ENCODE measurements at regions not wholly inside any gene's neighbourhood (a gene's known extent, or its start where the extent isn't known, plus 50 kb on each side); places are given as distances from the start of the nearest gene placed in this dataset.
A peak's percentile ranks its signal among the peaks of the same experiment; 100 is the strongest.

DNA sequence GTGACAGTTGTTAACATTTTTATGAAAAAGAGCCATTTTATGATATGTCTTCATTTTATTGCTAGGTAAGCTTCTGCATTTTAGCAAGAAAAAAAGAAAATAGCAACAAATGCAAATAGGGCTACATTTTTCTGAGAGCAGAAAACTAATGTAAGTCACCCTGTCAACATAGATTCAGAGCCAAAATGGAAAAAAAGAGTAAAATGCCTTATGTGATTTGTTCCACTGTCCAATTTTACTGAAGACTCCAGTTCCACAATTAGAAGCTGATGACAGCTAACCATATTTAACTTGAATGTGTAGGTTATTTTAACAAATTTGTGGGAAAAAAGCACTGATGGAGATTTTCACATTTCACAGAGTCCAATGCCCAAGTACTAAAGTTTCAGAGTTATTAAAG, 772.3 kb downstream of the FAT4 start:
- Mint-ChIP-seq H3K4me1 (ENCODE audit: low read depth, unreplicated experiment) (no peaks in the 10 kb centered on the region), H3K36me3 (ENCODE audit: low read depth, unreplicated experiment) (no peaks in the 10 kb centered on the region), H3K9me3 (ENCODE audit: unreplicated experiment) (no peaks in the 10 kb centered on the region), H3K4me3 (ENCODE audit: unreplicated experiment) (no peak overlapping the region), H3K27me3 (ENCODE audit: low read depth, unreplicated experiment) (no peaks in the 10 kb centered on the region), H3K27ac (ENCODE audit: unreplicated experiment) (no peak overlapping the region)
- Histone ChIP-seq H4K20me1 (ENCODE audit: insufficient read depth, low read length) (no peaks in the 10 kb centered on the region), H3K4me2 (ENCODE audit: low read length) (no peak overlapping the region), H3K27me3 (ENCODE audit: insufficient read depth, low read length) (no peaks in the 10 kb centered on the region), H3K27ac (ENCODE audit: low read depth, low read length) (no peak overlapping the region), H3K9ac (ENCODE audit: low read length) (no peak overlapping the region), H3K79me2 (ENCODE audit: insufficient read depth, low read length) (no peaks in the 10 kb centered on the region), H3K4me3 (ENCODE audit: insufficient read depth, low read depth, low read length) (no peak overlapping the region), H3K36me3 (ENCODE audit: insufficient read depth, low read length) (no peaks in the 10 kb centered on the region), H3K9me3 (ENCODE audit: insufficient read depth, low read depth, low read length) (no peaks in the 10 kb centered on the region), H3K4me1 (ENCODE audit: insufficient read depth, low read length) (no peaks in the 10 kb centered on the region), H2AFZ (ENCODE audit: low read depth, low read length) (no peak overlapping the region)
- DNase-seq (ENCODE audit: low read depth) = no peak
- TF ChIP-seq, protein P1, sequence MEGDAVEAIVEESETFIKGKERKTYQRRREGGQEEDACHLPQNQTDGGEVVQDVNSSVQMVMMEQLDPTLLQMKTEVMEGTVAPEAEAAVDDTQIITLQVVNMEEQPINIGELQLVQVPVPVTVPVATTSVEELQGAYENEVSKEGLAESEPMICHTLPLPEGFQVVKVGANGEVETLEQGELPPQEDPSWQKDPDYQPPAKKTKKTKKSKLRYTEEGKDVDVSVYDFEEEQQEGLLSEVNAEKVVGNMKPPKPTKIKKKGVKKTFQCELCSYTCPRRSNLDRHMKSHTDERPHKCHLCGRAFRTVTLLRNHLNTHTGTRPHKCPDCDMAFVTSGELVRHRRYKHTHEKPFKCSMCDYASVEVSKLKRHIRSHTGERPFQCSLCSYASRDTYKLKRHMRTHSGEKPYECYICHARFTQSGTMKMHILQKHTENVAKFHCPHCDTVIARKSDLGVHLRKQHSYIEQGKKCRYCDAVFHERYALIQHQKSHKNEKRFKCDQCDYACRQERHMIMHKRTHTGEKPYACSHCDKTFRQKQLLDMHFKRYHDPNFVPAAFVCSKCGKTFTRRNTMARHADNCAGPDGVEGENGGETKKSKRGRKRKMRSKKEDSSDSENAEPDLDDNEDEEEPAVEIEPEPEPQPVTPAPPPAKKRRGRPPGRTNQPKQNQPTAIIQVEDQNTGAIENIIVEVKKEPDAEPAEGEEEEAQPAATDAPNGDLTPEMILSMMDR (IDR thresholded peaks at IDR 0.05; ENCODE audit: insufficient read depth, low read depth, low read length) = no peak
- TF ChIP-seq EZH2 (IDR thresholded peaks at IDR 0.05; ENCODE audit: insufficient read depth, low read length) = no peak
- FAIRE-seq = no peak

DNA sequence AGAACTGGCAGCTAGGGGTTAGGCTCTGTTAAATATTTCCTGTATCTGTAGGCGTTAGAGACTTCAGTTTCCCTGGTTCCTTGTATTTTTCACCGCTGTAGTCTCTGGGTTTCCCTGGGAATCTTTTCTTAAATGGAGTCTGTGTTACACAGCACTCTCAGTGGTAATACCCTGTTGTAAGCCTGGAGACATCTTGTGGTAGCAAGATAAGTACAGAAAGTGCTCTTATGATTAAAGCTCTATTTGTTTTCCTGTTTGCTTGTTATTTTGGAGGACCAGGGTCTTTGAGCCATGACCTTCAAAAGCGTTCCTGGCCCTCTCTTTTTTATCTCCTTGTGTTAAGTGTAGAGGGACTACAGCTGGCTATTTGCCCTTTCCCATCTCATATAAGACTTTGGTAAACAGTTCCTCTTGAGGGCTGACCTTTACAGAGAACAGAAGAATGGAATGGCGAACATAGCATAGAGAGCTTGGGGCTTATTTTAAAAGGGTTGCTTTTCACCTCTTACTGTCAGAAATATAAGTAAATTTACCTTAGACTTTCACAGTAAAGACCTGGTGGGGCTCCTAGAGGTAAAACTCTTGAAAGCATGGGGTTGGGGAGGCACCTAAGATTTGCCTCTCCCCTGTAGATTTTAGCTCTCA, 782.5 kb downstream of the FAT4 start:
- H3K36me3 ChIP-seq (ENCODE audit: insufficient read depth, low read length) = no peaks in the 10 kb centered on the region
- Mint-ChIP-seq H3K27ac (ENCODE audit: unreplicated experiment) (no peak overlapping the region), H3K9me3 (ENCODE audit: unreplicated experiment) (no peaks in the 10 kb centered on the region), H3K4me3 (ENCODE audit: unreplicated experiment) (no peak overlapping the region), H3K4me1 (ENCODE audit: low read depth, unreplicated experiment) (no peaks in the 10 kb centered on the region), H3K27me3 (ENCODE audit: low read depth, unreplicated experiment) (no peaks in the 10 kb centered on the region), H3K36me3 (ENCODE audit: low read depth, unreplicated experiment) (no peaks in the 10 kb centered on the region)
- H3K9me3 ChIP-seq (ENCODE audit: insufficient read depth, low read depth, low read length) = no peaks in the 10 kb centered on the region
- H3K27ac ChIP-seq (ENCODE audit: low read depth, low read length) = no peak overlapping the region
- H3K9ac ChIP-seq (ENCODE audit: low read length) = no peak overlapping the region
- H3K79me2 ChIP-seq (ENCODE audit: insufficient read depth, low read length) = no peaks in the 10 kb centered on the region
- TF ChIP-seq EZH2 (IDR thresholded peaks at IDR 0.05; ENCODE audit: insufficient read depth, low read length) = no peak
- TF ChIP-seq, protein P1 (IDR thresholded peaks at IDR 0.05; ENCODE audit: insufficient read depth, low read depth, low read length) = no peak
- H3K27me3 ChIP-seq (ENCODE audit: insufficient read depth, low read length) = no peaks in the 10 kb centered on the region
- FAIRE-seq (no peak), DNase-seq (ENCODE audit: low read depth) (no peak)
- no peaks in the 10 kb centered on the region for H4K20me1 ChIP-seq (ENCODE audit: insufficient read depth, low read length)
- H3K4me2 ChIP-seq (ENCODE audit: low read length) = no peak overlapping the region
- H3K4me3 ChIP-seq (ENCODE audit: insufficient read depth, low read depth, low read length) = no peak overlapping the region
- no peaks in the 10 kb centered on the region for H3K4me1 ChIP-seq (ENCODE audit: insufficient read depth, low read length)
- no peak overlapping the region for H2AFZ ChIP-seq (ENCODE audit: low read depth, low read length)

DNA sequence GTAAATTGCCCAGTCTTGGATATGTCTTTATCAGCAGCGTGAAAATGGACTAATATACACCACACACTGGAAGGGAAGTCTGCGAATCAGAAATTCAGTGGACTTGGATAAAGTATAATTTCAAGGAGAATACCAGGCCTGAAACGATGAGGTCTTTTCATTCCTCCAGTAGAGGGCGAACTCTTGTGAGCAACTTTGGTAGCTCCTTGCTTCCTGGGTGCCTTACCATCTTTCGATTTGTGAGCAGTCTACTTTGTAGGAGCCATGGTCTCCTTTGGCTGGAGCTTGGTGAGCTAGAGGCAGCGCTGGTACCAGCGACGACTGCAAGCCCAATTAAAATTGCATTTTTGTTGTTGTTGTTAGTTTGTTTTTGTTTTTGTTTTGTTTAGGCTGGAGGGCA, 791.9 kb downstream of the FAT4 start:
- H3K27ac ChIP-seq (ENCODE audit: low read depth, low read length) = no peak overlapping the region
- TF ChIP-seq, protein P1 (IDR thresholded peaks at IDR 0.05; ENCODE audit: insufficient read depth, low read depth, low read length) = peak; percentile 7
- no peak for TF ChIP-seq EZH2 (IDR thresholded peaks at IDR 0.05; ENCODE audit: insufficient read depth, low read length)
- H3K27me3 ChIP-seq (ENCODE audit: insufficient read depth, low read length) = no peaks in the 10 kb centered on the region
- FAIRE-seq = no peak
- no peak for DNase-seq (ENCODE audit: low read depth)
- H3K9me3 ChIP-seq (ENCODE audit: insufficient read depth, low read depth, low read length) = no peaks in the 10 kb centered on the region
- H3K4me1 ChIP-seq (ENCODE audit: insufficient read depth, low read length) = no peaks in the 10 kb centered on the region
- no peak overlapping the region for H3K4me3 Mint-ChIP-seq (ENCODE audit: unreplicated experiment)
- H3K36me3 ChIP-seq (ENCODE audit: insufficient read depth, low read length) = no peaks in the 10 kb centered on the region
- no peaks in the 10 kb centered on the region for H4K20me1 ChIP-seq (ENCODE audit: insufficient read depth, low read length)
- no peak overlapping the region for H3K4me2 ChIP-seq (ENCODE audit: low read length)
- no peak overlapping the region for H3K9ac ChIP-seq (ENCODE audit: low read length)
- no peak overlapping the region for H3K4me3 ChIP-seq (ENCODE audit: insufficient read depth, low read depth, low read length)
- H3K27me3 Mint-ChIP-seq (ENCODE audit: low read depth, unreplicated experiment) = no peaks in the 10 kb centered on the region
- no peak overlapping the region for H3K27ac Mint-ChIP-seq (ENCODE audit: unreplicated experiment)
- H3K79me2 ChIP-seq (ENCODE audit: insufficient read depth, low read length) = no peaks in the 10 kb centered on the region
- no peaks in the 10 kb centered on the region for H3K4me1 Mint-ChIP-seq (ENCODE audit: low read depth, unreplicated experiment)
- H3K36me3 Mint-ChIP-seq (ENCODE audit: low read depth, unreplicated experiment) = no peaks in the 10 kb centered on the region
- peaks cover 5% of the 10 kb centered on the region for H3K9me3 Mint-ChIP-seq (ENCODE audit: unreplicated experiment)
- H2AFZ ChIP-seq (ENCODE audit: low read depth, low read length) = no peak overlapping the region
